ENCODE measurements at regions not wholly inside any gene's neighbourhood (a gene's known extent, or its start where the extent isn't known, plus 50 kb on each side); places are given as distances from the start of the nearest gene placed in this dataset.
A peak's percentile ranks its signal among the peaks of the same experiment; 100 is the strongest.

DNA sequence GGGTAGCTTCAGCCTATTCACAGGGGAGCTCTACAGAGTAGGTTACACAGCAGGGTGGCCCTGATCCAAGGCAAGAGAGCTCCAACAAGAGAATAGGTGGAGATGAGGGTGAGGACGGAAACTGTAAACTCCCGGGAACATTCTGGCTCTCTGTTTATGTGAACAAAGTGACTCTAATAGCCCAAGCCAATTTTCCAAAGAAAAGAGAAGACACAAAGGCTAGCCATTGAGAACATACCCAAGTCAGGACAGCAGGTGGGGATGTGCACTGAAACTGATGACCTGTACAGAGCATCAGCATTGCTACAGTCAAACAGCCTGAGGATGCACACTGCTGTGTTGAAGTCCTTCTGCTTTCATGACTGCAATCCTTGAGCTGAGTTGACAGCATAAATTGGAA, 136.0 kb upstream of the TOP1 start:
- Histone ChIP-seq H3K4me1 (ENCODE audit: insufficient read depth, low read length) (peaks cover 3% of the 10 kb centered on the region), H3K79me2 (ENCODE audit: insufficient read depth, low read length) (no peaks in the 10 kb centered on the region), H2AFZ (ENCODE audit: low read length) (no peak overlapping the region), H3K27me3 (ENCODE audit: control insufficient read depth in 1 of 2, insufficient read depth in 2 of 2, low read length in 2 of 2) (peaks cover 3 to 13% of the 10 kb centered on the region in 2 experiments; a peak in 3 of 5 replicates), H3K9me3 (ENCODE audit: low read length) (no peaks in the 10 kb centered on the region), H3K27ac (ENCODE audit: extremely low read length, insufficient read depth, low read length) (no peak overlapping the region), H4K20me1 (ENCODE audit: insufficient read depth, low read length) (no peaks in the 10 kb centered on the region), H3K4me3 (replicated peaks in 1 of 3; ENCODE audit: insufficient read depth in 1 of 3, low read depth in 2 of 3, low read length in 3 of 3) (no peak overlapping the region), H3K4me2 (ENCODE audit: low read depth, low read length) (no peak overlapping the region), H3K9ac (ENCODE audit: insufficient read depth, low read depth, low read length) (no peak overlapping the region), H3K36me3 (replicated peaks in 1 of 2; ENCODE audit: control insufficient read depth in 1 of 2, insufficient read depth in 2 of 2, low read length in 2 of 2) (no peaks in the 10 kb centered on the region)
- FAIRE-seq = peak; percentile 71
- ATAC-seq = peak; percentile 87
- TF ChIP-seq, protein P1, sequence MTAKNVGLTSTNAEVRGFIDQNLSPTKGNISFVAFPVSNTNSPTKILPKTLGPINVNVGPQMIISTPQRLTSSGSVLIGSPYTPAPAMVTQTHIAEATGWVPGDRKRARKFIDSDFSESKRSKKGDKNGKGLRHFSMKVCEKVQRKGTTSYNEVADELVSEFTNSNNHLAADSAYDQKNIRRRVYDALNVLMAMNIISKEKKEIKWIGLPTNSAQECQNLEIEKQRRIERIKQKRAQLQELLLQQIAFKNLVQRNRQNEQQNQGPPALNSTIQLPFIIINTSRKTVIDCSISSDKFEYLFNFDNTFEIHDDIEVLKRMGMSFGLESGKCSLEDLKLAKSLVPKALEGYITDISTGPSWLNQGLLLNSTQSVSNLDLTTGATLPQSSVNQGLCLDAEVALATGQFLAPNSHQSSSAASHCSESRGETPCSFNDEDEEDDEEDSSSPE (CRISPR knock-in tag; IDR thresholded peaks at IDR 0.05) = no peak
- TF ChIP-seq ZNF101 (CRISPR knock-in tag; IDR thresholded peaks at IDR 0.05; ENCODE audit: borderline replicate concordance, low read depth) (no peak), CENPX (CRISPR knock-in tag; IDR thresholded peaks at IDR 0.05) (no peak), STAG1 (CRISPR knock-in tag; IDR thresholded peaks at IDR 0.05) (peak; percentile 46; the same call in 1 of the 2 replicates), SMC3 (IDR thresholded peaks at IDR 0.05; ENCODE audit: low read length) (peak; percentile 37; the same call in 1 of the 2 replicates), ZNF607 (CRISPR knock-in tag; IDR thresholded peaks at IDR 0.05; ENCODE audit: borderline replicate concordance) (no peak), JDP2 (CRISPR knock-in tag; IDR thresholded peaks at IDR 0.05; ENCODE audit: borderline replicate concordance) (no peak), HNF4A (CRISPR knock-in tag; IDR thresholded peaks at IDR 0.05) (no peak), ZNF337 (CRISPR knock-in tag; IDR thresholded peaks at IDR 0.05; ENCODE audit: borderline replicate concordance, low read depth) (no peak), SMAD3 (CRISPR knock-in tag; IDR thresholded peaks at IDR 0.05) (no peak), RFXANK (CRISPR knock-in tag; IDR thresholded peaks at IDR 0.05) (no peak)
- TF ChIP-seq, protein P2, sequence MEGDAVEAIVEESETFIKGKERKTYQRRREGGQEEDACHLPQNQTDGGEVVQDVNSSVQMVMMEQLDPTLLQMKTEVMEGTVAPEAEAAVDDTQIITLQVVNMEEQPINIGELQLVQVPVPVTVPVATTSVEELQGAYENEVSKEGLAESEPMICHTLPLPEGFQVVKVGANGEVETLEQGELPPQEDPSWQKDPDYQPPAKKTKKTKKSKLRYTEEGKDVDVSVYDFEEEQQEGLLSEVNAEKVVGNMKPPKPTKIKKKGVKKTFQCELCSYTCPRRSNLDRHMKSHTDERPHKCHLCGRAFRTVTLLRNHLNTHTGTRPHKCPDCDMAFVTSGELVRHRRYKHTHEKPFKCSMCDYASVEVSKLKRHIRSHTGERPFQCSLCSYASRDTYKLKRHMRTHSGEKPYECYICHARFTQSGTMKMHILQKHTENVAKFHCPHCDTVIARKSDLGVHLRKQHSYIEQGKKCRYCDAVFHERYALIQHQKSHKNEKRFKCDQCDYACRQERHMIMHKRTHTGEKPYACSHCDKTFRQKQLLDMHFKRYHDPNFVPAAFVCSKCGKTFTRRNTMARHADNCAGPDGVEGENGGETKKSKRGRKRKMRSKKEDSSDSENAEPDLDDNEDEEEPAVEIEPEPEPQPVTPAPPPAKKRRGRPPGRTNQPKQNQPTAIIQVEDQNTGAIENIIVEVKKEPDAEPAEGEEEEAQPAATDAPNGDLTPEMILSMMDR (CRISPR knock-in tag; IDR thresholded peaks at IDR 0.05) = peak; percentile 42; the same call in 1 of the 2 replicates
- no TSS peak for BruUV-seq (replicated peaks)
- no peak for DNase-seq (ENCODE audit: low spot score)
- intact Hi-C loops (cut with micrococcal nuclease; ENCODE audit: unreplicated experiment) = no loop called here
- in situ Hi-C loops (cut with HindIII; ENCODE audit: extremely low pct_ligation_motif_present, low pct_unique_long_range_greater_than_20kb) = no loop called here
- WGBS (ENCODE audit: low lambda C conversion rate) = 14% methylated on average over 2 of the region's 2 CpGs
- CTCF ChIA-PET (ENCODE audit: low intra/inter-chr PET ratio, low total read pairs) = interaction anchor here (1.5 kb wide), 1 partner anchor 70 kb away, joined by 4 read pairs; no protein-coding TSS in a partner anchor
- POLR2A ChIA-PET = interaction anchor here (0.6 kb wide), 1 partner anchor 11 kb away, joined by 3 read pairs; no protein-coding TSS in a partner anchor
